ENCODE measurements at regions not wholly inside any gene's neighbourhood (a gene's known extent, or its start where the extent isn't known, plus 50 kb on each side); places are given as distances from the start of the nearest gene placed in this dataset.

DNA sequence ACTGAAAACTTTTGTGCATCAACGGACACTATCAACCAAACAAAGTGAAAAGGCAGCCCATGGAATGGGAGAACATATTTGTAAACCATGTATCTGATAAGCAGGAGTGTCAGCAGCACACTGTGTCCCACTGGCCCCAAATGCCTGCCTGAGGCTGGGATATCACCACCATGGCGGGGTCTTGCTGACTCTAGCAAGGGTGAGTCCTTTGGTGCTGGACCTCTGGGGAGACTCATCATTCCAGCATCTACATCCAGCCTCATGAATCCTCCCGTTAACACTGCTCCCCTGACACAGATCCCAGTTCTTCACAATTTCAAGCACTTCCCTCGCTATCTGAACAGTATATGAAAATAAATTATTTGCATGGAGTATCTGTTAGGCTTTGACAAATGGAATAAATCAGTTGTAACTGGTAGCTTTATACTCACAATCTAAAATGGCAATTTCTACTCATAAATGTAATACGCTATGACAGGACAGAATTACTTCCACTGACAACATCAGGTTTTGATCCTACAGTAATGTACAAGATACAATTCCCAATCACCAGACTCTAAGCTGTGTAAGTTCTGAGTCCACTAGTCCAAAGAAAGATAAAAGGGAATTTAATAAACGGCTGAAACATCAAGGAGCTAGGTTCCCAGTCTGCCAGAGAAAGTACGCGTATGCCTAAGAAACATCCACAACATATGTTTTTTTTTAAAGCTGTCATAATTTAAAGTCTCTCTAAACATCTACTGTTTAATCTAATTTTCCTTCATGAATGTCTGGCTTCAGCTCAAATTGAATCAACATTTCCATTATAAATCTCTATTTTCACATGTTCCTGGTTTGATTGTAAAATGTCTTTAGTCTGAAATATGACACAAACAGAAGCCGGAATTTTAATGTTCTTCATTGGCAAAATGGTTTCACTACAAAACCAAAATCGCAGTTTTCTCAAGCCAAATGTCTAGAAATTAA lies 95.1 kb downstream of the SIPA1L2 start:
- no peaks in the 10 kb centered on the region for H4K20me1 ChIP-seq (ENCODE audit: control insufficient read depth, insufficient read depth, low read depth, low read length)
- no peaks in the 10 kb centered on the region for H3K9me2 ChIP-seq (replicated peaks; ENCODE audit: control insufficient read depth, low read length)
- no peak overlapping the region for H3K27ac ChIP-seq (ENCODE audit: low read depth, low read length)
- no peaks in the 10 kb centered on the region for H3K79me2 ChIP-seq (ENCODE audit: control insufficient read depth, low read length)
- H3K27me3 ChIP-seq (ENCODE audit: control insufficient read depth, low read length): no peaks in the 10 kb centered on the region
- no peaks in the 10 kb centered on the region for H3F3A ChIP-seq (ENCODE audit: control insufficient read depth, insufficient read depth)
- H3K4me2 ChIP-seq (ENCODE audit: low read length): no peak overlapping the region
- no peaks in the 10 kb centered on the region for H3K9me3 ChIP-seq (ENCODE audit: control insufficient read depth, insufficient read depth, low read length)
- H3K36me3 ChIP-seq (ENCODE audit: control insufficient read depth, low read length): no peaks in the 10 kb centered on the region
- no peaks in the 10 kb centered on the region for H3K4me1 ChIP-seq (ENCODE audit: control insufficient read depth, low read length)
- TF ChIP-seq, protein P1, sequence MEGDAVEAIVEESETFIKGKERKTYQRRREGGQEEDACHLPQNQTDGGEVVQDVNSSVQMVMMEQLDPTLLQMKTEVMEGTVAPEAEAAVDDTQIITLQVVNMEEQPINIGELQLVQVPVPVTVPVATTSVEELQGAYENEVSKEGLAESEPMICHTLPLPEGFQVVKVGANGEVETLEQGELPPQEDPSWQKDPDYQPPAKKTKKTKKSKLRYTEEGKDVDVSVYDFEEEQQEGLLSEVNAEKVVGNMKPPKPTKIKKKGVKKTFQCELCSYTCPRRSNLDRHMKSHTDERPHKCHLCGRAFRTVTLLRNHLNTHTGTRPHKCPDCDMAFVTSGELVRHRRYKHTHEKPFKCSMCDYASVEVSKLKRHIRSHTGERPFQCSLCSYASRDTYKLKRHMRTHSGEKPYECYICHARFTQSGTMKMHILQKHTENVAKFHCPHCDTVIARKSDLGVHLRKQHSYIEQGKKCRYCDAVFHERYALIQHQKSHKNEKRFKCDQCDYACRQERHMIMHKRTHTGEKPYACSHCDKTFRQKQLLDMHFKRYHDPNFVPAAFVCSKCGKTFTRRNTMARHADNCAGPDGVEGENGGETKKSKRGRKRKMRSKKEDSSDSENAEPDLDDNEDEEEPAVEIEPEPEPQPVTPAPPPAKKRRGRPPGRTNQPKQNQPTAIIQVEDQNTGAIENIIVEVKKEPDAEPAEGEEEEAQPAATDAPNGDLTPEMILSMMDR (IDR thresholded peaks at IDR 0.05; ENCODE audit: low read depth, low read length, poor library complexity, severe bottlenecking): no peak
- no peak for TF ChIP-seq EZH2phosphoT487 (IDR thresholded peaks at IDR 0.05; ENCODE audit: borderline replicate concordance, low read length)
- no peak overlapping the region for H3K4me3 ChIP-seq (ENCODE audit: low read length)

DNA sequence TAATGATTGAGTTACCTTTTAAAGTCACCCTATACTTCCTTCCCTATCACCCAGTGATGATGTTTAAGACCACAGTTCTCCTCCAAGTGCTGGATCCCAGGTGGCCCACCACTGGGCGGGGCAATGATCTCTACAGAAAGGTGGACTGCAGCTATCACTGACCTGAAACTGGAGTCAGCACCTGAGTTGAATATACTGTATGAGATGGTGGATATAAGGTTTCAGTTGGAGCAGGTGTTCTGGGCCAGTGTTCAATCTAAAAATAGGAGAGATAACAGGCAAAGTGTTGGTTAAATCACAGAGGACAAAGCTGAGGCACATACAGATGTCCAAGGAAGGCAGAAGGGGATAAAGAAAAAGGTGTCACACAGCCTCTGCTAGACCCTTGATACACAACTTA lies 96.6 kb downstream of the SIPA1L2 start:
- Histone ChIP-seq H3K4me1 (ENCODE audit: control insufficient read depth, low read length) (no peaks in the 10 kb centered on the region), H3K4me3 (ENCODE audit: low read length) (no peak overlapping the region), H3K9me2 (replicated peaks; ENCODE audit: control insufficient read depth, low read length) (no peaks in the 10 kb centered on the region), H4K20me1 (ENCODE audit: control insufficient read depth, insufficient read depth, low read depth, low read length) (no peaks in the 10 kb centered on the region), H3K36me3 (ENCODE audit: control insufficient read depth, low read length) (no peaks in the 10 kb centered on the region), H3K9me3 (ENCODE audit: control insufficient read depth, insufficient read depth, low read length) (no peaks in the 10 kb centered on the region), H3F3A (ENCODE audit: control insufficient read depth, insufficient read depth) (no peaks in the 10 kb centered on the region), H3K27ac (ENCODE audit: low read depth, low read length) (no peak overlapping the region), H3K4me2 (ENCODE audit: low read length) (no peak overlapping the region), H3K79me2 (ENCODE audit: control insufficient read depth, low read length) (no peaks in the 10 kb centered on the region), H3K27me3 (ENCODE audit: control insufficient read depth, low read length) (no peaks in the 10 kb centered on the region)
- TF ChIP-seq EZH2phosphoT487 (IDR thresholded peaks at IDR 0.05; ENCODE audit: borderline replicate concordance, low read length): no peak
- TF ChIP-seq, protein P1 (IDR thresholded peaks at IDR 0.05; ENCODE audit: low read depth, low read length, poor library complexity, severe bottlenecking): no peak

DNA sequence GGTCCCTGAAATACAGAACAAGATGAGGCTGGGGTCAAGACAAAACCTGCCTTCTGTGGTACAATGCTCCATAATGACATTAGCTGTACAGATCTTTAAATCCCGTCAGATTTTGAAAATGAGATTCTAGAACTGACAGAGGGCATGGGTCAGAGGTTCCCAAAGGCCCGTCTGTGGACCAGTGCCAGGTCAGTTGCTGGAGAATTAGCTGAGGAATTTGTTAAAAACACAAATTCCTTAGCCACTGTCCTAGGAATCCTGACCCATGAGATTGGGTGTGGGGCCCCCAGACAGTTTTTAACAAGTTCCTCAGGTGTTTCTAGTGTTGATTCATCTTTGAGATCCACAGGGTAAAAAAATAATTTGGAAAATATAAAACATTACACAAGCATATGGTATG lies 97.0 kb downstream of the SIPA1L2 start:
- Histone ChIP-seq H3K4me1 (ENCODE audit: control insufficient read depth, low read length) (no peaks in the 10 kb centered on the region), H3K9me3 (ENCODE audit: control insufficient read depth, insufficient read depth, low read length) (no peaks in the 10 kb centered on the region), H3K4me2 (ENCODE audit: low read length) (no peak overlapping the region), H4K20me1 (ENCODE audit: control insufficient read depth, insufficient read depth, low read depth, low read length) (no peaks in the 10 kb centered on the region), H3K27ac (ENCODE audit: low read depth, low read length) (no peak overlapping the region), H3F3A (ENCODE audit: control insufficient read depth, insufficient read depth) (no peaks in the 10 kb centered on the region), H3K9me2 (replicated peaks; ENCODE audit: control insufficient read depth, low read length) (no peaks in the 10 kb centered on the region), H3K4me3 (ENCODE audit: low read length) (no peak overlapping the region), H3K79me2 (ENCODE audit: control insufficient read depth, low read length) (no peaks in the 10 kb centered on the region), H3K27me3 (ENCODE audit: control insufficient read depth, low read length) (no peaks in the 10 kb centered on the region), H3K36me3 (ENCODE audit: control insufficient read depth, low read length) (no peaks in the 10 kb centered on the region)
- no peak for TF ChIP-seq EZH2phosphoT487 (IDR thresholded peaks at IDR 0.05; ENCODE audit: borderline replicate concordance, low read length)
- TF ChIP-seq, protein P1 (IDR thresholded peaks at IDR 0.05; ENCODE audit: low read depth, low read length, poor library complexity, severe bottlenecking): no peak

All from DOHH2 (cell line).